Skeletal muscle satellite cell (primary cell): ENCODE measurements at regions not wholly inside any gene's neighbourhood (a gene's known extent, or its start where the extent isn't known, plus 50 kb on each side); places are given as distances from the start of the nearest gene placed in this dataset.

Experiments
- H3K27me3 ChIP-seq: 2 replicates; pipeline ENCODE4 v1.7.0; 2013; ENCODE audit warnings: low read length; ENCODE audit not compliant: control insufficient read depth, insufficient read depth
- H3K36me3 ChIP-seq: 2 replicates; pipeline ENCODE4 v1.7.0; 2013; ENCODE audit warnings: mild to moderate bottlenecking, control low read depth, low read length; ENCODE audit not compliant: insufficient read depth
- H3K4me1 ChIP-seq: 2 replicates; pipeline ENCODE4 v1.7.0; 2013; ENCODE audit warnings: low read length; ENCODE audit not compliant: control insufficient read depth, insufficient read depth
- H3K4me2 ChIP-seq: 2 replicates; pipeline ENCODE4 v1.7.0; 2013; ENCODE audit warnings: mild to moderate bottlenecking, low read length
- H3K4me3 ChIP-seq: 2 replicates; pipeline ENCODE4 v1.7.0; 2013; ENCODE audit warnings: low read length
- H3K9ac ChIP-seq: 2 replicates; pipeline ENCODE4 v1.7.0; 2013; ENCODE audit warnings: mild to moderate bottlenecking, low read depth, low read length, moderate library complexity
- H3K9me3 ChIP-seq: replicated peaks from 2 replicates; pipeline ENCODE4 v1.7.0; 2013; ENCODE audit warnings: mild to moderate bottlenecking, control low read depth, low read length

DNA sequence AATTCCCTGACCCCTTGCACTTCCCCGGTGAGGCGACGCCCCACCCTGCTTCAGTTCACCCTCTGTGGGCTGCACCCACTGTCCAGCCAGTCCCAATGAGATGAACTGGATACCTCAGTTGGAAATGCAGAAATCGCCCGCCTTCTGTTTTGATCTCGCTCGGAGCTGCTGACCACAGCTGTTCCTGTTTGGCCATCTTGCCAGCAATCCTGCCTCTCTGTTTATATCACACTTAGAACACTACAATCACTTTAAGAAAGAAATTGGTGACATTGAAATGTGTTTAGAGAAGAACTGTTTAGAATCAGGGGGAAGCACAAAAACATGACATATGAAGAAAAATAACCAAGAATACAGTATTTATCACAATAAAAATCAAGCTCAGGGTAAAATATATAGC is 127.5 kb upstream of the SUCLG2 start:
- Histone ChIP-seq H3K4me3 (no peak overlapping the region), H3K4me2 (no peak overlapping the region), H3K4me1 (peaks cover 10% of the 10 kb centered on the region), H3K27me3 (no peaks in the 10 kb centered on the region), H3K9me3 (no peaks in the 10 kb centered on the region), H3K9ac (no peak overlapping the region), H3K36me3 (no peaks in the 10 kb centered on the region)

DNA sequence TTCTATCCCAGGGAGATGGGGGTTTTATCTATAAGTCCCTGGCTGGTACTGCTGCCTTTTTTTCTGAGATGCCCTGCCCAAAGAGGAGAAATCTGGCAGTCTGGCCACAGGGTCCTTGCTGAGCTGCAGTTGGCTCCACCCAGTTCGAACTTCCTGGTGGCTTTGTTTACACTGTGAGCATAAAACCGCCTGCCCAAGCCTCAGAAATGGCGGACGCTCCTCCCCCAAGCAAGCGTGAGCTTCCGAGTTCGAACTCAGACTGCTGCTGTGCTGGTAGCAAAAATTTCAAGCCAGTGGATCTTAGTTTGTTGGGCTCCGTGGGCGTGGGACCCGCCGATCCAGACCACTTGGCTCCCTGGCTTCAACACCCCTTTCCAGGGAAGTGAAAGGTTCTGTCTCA is 126.8 kb upstream of the SUCLG2 start:
- H3K4me2 ChIP-seq: no peak overlapping the region
- no peaks in the 10 kb centered on the region for H3K27me3 ChIP-seq
- H3K9me3 ChIP-seq: no peaks in the 10 kb centered on the region
- no peak overlapping the region for H3K9ac ChIP-seq
- no peaks in the 10 kb centered on the region for H3K36me3 ChIP-seq
- H3K4me1 ChIP-seq: peaks cover 10% of the 10 kb centered on the region
- H3K4me3 ChIP-seq: no peak overlapping the region

DNA sequence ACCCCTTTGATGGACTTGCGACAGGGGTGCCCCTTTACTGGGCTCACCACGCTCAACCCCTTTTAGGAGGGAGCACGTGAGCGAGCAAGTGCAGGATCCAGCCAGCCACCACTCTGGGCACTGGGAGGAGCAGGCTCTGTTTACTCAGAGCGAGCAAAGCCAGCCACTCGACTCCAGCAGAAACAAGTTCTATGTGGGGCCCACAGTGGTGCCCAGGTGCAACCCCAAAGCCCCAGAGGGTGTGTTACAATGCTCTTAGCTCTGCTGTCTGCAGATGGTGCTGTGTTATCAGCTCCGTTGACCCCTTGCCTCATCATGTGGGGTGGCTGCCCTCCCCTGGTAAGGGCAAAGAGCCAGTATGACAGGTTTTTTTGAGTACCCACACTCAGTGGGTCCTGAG is 120.3 kb upstream of the SUCLG2 start:
- Histone ChIP-seq H3K36me3 (no peaks in the 10 kb centered on the region), H3K9ac (no peak overlapping the region), H3K4me3 (no peak overlapping the region), H3K4me1 (no peaks in the 10 kb centered on the region), H3K4me2 (no peak overlapping the region), H3K27me3 (no peaks in the 10 kb centered on the region), H3K9me3 (no peaks in the 10 kb centered on the region)

DNA sequence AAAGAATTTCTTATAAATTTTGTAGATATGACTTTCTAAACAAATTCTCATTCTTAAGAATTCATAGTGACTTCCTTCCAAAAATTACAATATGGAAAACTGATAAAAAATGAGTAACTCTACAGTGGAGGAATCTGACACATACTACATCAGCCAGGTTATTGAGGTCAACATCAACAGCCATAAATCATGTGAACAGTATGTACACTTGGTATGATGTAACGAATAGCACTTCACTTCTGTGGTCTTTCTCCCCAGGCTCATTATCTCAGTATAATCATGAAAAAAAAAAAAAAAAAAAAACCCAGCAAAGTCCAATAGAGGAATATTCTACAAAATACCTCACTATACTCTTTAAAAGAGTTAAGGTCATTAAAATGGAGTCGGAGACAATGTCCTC is 111.2 kb upstream of the SUCLG2 start:
- H3K27me3 ChIP-seq: no peaks in the 10 kb centered on the region

DNA sequence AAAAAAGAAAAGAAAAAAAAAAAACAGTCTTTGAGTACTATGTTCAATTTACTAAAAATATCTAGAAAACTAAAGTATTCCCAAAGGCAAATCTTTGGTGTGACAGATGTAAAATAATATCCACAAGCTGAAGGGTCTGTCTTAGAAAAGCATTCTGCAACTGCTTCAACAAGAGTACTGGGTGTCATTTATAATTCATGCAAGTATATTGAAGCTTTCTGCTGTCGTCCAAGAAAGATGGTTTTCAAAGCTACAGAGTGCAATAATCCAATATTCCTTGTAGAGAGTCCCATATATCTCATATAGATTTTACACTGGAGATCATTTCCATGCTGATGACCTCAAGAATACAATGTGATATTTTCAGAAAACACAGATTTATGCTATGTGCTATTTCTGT is 90.9 kb upstream of the SUCLG2 start:
- Histone ChIP-seq H3K27me3 (no peaks in the 10 kb centered on the region), H3K9me3 (no peaks in the 10 kb centered on the region), H3K4me1 (no peaks in the 10 kb centered on the region), H3K4me3 (no peak overlapping the region), H3K9ac (no peak overlapping the region), H3K4me2 (no peak overlapping the region), H3K36me3 (no peaks in the 10 kb centered on the region)

More for the DNA sequence above, 111.2 kb upstream of the SUCLG2 start:
- Histone ChIP-seq H3K9me3 (no peaks in the 10 kb centered on the region), H3K4me1 (no peaks in the 10 kb centered on the region), H3K36me3 (no peaks in the 10 kb centered on the region), H3K9ac (no peak overlapping the region), H3K4me3 (no peak overlapping the region), H3K4me2 (no peak overlapping the region)

DNA sequence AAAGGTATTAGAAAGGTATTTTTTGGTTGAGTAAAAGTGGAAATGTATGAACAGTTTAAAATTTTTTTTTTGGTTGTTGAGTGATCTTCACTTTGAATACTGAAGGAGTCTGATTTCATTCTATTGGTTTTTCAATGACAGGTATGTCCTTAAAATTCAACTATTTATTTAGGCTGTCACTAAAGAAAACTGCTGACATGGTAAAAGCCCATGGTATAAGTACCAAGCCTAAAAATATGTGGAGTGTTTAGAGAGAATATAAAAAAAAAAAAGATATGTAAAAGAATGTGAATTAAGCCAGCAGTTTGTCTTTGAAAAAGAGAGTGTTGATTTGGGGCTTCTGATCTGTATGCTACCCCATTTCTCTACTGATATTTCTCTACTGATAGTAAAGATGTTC is 90.3 kb upstream of the SUCLG2 start:
- no peaks in the 10 kb centered on the region for H3K9me3 ChIP-seq

DNA sequence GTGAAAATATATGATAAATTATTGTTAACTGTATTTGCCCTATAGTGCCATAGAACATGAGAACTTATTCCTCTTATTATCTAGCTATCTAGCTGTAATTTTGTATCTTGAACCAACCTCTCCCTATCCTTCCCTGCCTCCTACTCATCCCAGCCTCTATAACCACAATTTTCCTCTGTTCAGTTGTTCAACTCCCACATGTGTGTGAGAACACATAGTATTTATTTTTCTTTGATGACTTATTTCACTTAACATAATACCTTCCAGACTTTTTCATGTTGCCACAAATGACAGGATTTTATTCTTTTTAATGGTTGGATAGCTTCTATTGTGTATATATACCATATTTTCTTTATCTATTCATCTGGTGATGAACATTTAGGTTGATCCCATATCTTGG is 85.4 kb upstream of the SUCLG2 start:
- Histone ChIP-seq H3K4me3 (no peak overlapping the region), H3K4me1 (no peaks in the 10 kb centered on the region), H3K9me3 (no peaks in the 10 kb centered on the region), H3K36me3 (no peaks in the 10 kb centered on the region), H3K4me2 (peak overlapping the region; percentile 23), H3K9ac (no peak overlapping the region), H3K27me3 (no peaks in the 10 kb centered on the region)

More for the DNA sequence above, 90.3 kb upstream of the SUCLG2 start:
- Histone ChIP-seq H3K27me3 (no peaks in the 10 kb centered on the region), H3K36me3 (no peaks in the 10 kb centered on the region), H3K4me3 (no peak overlapping the region), H3K4me1 (no peaks in the 10 kb centered on the region), H3K9ac (no peak overlapping the region), H3K4me2 (no peak overlapping the region)

DNA sequence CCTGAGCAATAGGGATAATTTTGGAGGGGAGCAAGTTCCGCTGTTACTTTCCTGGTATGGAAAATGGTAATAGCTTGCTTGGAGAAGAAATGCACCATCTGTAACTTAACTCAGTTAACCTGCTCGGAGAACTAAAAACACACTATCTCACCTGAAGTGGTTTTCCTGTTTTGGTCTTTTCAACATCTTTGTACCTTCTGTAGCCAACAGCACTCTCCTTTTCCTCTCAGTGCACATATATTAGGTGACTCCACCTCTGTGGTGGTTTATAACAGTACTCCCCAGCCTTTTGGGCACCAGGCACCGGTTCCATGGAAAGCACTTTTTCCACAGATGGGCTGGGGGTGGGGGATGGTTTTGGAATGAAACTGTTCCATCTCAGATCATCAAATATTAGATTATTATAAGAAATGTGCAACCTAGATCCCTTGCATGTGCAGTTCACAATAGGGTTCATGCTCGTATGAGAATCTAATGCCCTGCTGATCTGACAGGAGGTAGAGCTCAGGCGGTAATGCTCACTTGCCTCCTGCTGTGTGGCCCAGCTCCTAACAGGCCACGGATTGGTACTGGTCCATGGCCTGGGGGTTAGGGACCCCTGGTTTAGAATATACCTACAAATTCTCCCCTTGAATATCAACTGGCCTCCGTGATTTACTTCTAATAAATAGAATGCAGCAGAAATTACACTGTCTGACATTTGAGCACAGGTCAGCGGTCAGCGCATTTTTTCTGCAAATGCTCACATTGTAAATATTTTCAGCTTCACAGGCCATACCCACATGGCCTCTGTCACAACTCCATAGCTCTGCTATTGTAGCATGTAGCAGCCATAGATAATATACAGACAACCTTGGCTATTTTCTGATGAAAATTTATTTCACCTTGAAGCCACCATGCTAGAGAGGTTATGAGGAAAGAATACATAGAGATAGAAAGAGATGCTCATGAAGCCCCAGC is 83.8 kb upstream of the SUCLG2 start:
- no peaks in the 10 kb centered on the region for H3K9me3 ChIP-seq
- no peak overlapping the region for H3K4me3 ChIP-seq
- H3K36me3 ChIP-seq: no peaks in the 10 kb centered on the region
- no peak overlapping the region for H3K9ac ChIP-seq
- H3K27me3 ChIP-seq: no peaks in the 10 kb centered on the region
- no peaks in the 10 kb centered on the region for H3K4me1 ChIP-seq
- H3K4me2 ChIP-seq: no peak overlapping the region

DNA sequence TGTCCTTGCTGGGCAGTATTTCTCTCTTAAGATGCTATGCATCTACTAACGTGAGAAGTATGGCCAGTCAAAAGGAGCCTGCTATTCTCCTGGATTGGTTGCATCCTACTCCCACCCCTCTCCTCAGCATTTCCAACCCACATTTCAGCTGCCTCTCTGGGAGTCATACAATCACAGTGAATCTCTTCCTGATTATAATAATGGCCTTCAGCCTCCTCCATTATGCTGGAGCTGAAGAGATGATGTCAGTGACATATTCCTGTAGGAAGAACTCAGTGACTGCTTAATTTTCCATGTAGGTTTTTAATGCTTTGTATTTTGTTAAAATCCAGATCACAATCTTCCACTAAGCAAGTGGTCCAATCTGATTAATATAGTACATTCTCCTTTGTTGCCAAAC is 82.7 kb upstream of the SUCLG2 start:
- Histone ChIP-seq H3K4me2 (no peak overlapping the region), H3K4me1 (no peaks in the 10 kb centered on the region)

DNA sequence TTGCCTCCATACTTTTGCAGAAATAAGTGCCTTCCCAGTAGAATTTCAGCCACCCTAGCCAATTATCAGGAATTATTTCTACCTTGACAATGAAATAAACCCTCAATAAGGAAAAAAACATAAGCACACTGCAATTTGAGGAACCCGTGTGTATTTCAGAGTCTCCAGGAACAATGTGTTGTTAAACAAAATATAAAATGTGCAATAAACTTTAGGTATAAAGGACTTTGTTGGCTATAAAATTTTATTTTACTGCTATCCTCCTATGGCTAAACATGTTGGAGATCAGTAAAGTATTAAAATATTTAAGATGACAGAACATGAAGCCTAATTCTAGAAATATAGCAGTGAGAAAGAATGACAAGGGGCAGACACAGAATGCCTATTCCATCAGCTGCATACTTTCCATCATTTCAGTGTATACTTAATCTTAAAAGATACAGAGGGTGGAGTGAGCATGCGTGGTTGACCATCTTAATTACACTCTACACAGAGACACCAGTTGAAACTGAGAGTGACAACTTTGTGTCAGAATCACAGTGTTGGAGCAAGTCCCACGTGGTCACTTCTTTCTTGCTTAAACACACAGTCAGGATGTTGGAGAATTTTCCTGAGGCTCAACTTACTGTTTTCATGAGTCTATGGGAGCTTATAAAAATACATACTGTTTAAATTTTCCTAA is 79.0 kb upstream of the SUCLG2 start:
- Histone ChIP-seq H3K9ac (no peak overlapping the region), H3K9me3 (no peaks in the 10 kb centered on the region), H3K4me3 (no peak overlapping the region), H3K4me1 (no peaks in the 10 kb centered on the region), H3K27me3 (no peaks in the 10 kb centered on the region), H3K4me2 (no peak overlapping the region), H3K36me3 (no peaks in the 10 kb centered on the region)

More for the DNA sequence above, 82.7 kb upstream of the SUCLG2 start:
- Histone ChIP-seq H3K4me3 (no peak overlapping the region), H3K27me3 (no peaks in the 10 kb centered on the region), H3K9me3 (no peaks in the 10 kb centered on the region), H3K9ac (no peak overlapping the region), H3K36me3 (no peaks in the 10 kb centered on the region)

DNA sequence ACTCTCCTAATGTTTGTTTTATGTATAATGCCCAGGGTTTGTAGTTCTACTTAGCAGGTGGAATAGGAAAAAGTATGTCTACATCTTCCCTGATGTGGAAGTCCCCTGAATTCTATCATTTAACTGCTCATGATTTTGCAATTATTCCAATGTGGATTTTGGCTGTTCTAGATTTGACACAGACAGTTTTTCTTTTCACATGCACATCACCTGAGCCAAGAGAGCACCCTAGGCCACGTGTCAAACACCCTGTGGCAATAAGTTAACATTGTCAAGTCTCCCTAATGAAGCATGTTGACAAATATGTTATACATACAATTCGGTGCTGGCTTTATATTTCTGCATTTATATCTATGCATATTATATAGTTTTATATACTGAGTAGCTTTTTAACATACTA is 70.0 kb upstream of the SUCLG2 start:
- H3K9ac ChIP-seq: no peak overlapping the region
- no peaks in the 10 kb centered on the region for H3K27me3 ChIP-seq
- H3K4me3 ChIP-seq: no peak overlapping the region
- H3K9me3 ChIP-seq: no peaks in the 10 kb centered on the region
- H3K4me1 ChIP-seq: no peaks in the 10 kb centered on the region
- no peaks in the 10 kb centered on the region for H3K36me3 ChIP-seq
- no peak overlapping the region for H3K4me2 ChIP-seq
